RPMI8226 (cell line): ENCODE measurements at regions not wholly inside any gene's neighbourhood (a gene's known extent, or its start where the extent isn't known, plus 50 kb on each side); places are given as distances from the start of the nearest gene placed in this dataset.

Source experiments
- DNase-seq: peaks from one replicate; pipeline ENCODE4 v3.0.0-alpha.2; 2015

DNA sequence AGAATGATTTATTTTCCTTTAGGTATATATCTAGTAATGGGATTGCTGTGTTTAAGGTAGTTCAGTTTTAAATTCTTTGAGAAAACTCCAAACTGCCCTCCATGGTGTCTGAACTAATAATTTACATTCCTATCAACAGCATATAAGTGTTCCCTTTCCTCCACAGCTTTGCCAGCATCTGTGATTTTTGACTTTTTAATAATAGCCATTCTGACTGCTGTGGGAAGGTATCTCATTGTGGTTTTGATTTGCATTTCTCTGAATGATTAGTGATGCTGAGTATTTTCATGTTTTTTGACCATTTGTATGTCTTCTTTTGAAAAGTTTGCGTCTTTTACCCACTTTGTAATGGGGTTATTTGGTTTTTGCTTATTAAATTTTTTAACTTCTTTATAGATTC, 571.6 kb upstream of the CCDC54 start:
- DNase-seq, result no peak

GRCh38 chr3:106806964-106807363, 570.3 kb upstream of the CCDC54 start:
- no peak for DNase-seq

DNA sequence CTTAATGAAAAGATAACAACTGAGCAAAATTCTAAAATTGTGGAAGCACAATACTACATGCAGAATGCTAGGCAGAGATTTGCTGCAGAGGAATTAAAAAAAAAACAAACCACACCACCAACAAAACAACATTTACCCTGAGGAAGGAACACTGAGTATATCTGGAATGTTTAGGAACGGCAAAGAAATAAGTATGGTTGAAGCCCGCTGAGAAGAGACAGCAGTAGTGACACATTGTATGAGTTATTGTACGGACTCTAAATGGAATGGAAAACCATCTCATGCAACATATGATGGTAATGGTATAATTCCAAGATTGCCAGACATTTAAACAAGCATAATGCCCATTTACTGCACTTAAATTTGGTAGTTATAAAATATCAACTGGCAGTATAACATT, 568.2 kb upstream of the CCDC54 start:
- DNase-seq, result no peak

DNA sequence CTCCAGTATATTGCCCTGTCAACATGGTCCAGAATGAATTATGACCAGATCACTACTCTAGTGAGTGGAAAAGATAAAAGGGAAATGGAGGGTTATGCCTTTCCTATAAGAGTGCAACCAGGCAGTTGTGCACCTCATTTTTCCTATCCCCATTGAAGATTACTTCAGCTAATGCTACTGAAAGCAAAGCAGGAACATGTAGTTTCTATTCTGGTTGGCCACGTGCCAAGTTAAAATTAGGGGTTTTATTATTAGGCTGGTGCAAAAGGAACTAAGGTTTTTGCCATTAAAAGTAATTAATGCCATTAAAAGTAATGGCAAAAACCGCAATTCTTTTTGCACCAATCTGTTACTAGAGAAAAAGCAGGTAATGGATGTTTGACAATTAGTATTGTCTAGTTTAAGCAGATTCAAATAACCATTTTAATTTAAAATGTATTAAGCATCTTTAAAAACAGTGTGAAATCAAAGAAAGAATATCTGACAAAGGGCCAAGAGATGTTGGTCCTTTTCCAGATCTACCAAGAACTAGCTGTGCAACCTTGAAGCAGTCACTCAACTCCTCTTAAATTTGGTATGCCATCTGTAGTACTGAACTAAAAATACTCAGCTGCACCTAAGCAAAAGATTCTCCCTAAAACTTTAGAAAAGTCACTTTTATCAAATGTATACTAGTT, 567.5 kb upstream of the CCDC54 start:
- peak; percentile 32 for DNase-seq

- DNase-seq, result no peak
Observed at GRCh38 chr3:106810300-106810875, 566.9 kb upstream of the CCDC54 start.

DNA sequence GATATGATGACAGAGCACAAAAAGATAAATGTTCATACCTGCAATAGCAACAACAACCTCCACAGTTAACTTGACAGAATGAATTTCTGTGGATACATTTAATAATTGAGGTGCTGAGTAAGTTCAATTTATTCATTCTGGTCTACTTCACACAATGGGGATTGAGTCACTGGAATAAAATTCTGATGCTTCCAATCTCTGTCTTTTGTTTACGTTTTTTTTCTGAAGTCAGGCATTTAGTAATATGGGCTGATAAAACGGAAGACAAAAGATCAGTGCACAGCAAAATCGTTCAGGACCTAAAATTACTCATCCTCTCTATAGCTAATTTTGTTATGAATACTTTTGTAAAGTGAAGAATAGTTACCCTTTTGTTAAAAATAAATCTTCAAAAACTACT, 565.9 kb upstream of the CCDC54 start:
- DNase-seq, result no peak

DNA sequence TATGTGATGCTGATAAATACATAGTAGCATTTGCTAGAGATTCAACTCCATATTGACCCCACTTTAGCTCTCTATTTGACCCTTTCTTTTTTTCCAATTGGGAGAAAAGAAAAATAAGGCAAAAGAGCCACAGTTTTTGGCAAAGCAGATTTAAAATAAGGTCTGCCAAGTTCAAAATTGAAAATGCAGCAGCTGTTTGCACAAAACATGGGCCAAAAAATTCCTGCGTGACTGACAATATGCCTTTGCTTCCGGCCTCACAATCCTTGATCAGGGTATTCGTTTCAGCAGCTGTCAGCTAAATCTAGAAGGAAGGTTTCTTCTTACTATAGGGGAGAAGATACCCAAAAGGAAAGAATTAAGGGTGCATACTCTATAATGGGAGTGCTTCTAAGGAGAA, 563.5 kb upstream of the CCDC54 start:
- no peak for DNase-seq

DNA sequence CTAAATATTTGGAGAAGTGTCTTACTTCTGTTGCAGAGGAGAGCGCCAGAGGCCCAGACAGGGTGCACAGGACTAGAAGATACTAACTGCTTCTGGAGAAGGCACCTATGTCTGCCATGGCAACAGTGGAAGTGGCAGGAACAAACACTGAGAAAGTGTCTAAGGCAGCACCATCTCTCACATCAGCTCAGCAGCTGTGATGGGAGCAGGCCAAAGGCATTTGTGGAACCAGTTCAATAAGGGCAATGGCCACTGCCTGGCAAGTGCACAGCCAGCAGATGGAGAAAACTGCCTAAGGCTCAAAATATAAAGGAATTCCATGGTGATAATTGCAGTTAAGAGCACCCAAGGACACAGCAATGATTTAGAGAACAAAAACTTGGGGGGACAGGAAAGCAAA, 563.0 kb upstream of the CCDC54 start:
- DNase-seq, result no peak

GRCh38 chr3:106816838-106817237, 560.4 kb upstream of the CCDC54 start:
- DNase-seq, result no peak

DNA sequence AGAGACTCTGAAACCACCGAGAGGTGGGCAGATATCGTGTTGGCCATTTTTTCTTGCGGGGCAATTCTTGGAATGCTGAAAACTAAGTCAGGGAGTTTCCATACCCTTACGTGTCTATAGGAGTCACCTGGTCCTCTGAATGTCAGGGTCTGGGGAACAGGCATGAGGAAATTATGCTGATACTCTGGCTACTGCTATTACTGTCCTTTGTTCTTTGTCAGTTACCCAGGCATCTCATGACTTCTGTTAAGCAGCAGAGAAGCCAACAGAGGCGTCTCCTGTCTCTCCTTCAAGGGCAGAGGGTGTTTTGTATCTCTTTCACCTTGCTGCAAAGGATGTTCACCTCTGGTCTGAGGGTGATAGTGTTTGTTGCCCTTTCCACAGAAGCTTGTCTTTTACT, 559.5 kb upstream of the CCDC54 start:
- DNase-seq, result no peak

DNA sequence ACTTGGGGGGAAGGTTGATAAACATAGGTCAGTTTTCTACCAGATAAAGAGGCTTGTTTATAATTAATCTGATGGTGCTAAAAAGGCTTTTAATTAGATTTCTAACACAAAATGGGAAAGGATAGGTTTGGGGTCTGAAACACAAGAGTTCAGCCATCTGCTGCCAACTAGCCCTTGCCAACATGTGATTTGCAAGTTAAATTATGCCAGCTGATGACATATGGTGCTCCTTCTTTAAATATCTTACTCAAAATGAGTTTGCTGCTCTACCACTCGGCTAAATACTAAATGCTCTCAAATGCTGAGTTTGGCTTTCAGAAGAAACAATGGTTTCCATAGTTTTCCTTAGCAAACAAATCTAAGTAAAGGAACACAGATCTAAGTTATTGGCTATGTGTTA, 557.8 kb upstream of the CCDC54 start:
- DNase-seq, result no peak

DNA sequence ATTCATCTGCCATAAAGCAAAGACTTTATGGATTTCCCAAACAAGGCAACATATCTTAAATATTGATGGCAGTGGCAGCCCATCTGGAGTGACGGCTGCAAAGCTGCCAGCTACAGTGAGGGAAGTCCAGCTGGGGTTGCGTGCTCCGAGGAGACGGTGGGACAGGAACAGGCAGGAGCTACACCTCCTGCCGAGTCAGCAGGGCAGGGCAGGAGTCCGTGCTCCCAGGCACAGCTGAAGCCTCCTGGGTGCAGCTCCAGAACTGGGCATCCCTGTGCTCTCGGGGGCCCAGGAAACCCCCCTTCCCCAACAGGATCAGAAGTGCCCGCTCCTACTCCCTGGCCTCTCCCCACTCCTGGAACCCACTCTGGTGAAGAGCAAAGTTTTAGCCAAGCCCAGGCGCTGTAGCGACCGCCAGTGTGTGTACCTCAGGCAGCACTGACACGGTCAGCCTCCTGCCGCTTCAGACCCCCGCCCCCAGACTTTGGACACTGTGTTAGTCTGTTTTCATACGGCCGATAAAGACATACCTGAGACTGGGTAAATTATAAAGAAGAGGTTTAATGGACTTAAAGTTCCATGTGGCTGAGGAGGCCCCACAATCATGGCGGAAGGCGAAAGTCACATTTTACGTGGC, 556.4 kb upstream of the CCDC54 start:
- no peak for DNase-seq

DNA sequence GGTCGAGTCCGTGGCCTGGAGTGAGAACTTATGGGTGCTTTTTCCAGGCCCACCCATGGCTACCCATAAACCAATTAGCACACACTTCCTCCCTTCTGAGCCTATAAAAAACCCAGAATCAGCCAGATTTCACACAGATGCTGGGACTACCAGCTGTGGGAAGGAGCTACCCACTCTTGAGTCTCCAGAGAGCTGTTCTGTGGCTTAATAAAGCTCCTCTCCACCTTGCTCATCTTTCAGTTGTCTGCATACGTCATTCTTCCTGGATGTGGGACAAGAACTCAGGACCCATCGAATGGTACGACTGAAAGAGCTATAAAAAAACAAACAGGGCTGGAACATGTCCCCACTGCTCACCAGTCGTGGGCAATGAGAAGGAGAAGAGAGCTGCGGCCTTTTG, 555.4 kb upstream of the CCDC54 start:
- no peak for DNase-seq

DNA sequence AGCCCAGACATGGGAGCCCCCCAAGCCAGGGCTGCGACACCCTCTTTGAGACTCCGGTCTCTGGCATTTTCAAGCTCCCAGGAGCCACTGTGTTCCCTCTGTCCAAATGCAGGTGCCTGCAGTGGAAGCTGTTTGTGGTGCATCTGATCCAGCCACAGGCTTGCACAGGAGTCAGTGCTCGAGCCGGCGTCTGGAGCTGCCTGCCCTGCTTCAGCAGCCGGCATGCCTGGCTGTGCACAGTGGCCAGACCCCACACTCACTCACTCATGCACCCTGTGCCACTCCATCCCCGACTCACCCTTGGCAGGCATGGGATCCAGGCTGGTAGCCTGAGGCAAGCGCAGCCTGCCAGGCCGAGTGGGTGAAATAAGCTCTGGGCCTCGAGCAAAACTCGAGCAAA, 555.0 kb upstream of the CCDC54 start:
- no peak for DNase-seq

DNA sequence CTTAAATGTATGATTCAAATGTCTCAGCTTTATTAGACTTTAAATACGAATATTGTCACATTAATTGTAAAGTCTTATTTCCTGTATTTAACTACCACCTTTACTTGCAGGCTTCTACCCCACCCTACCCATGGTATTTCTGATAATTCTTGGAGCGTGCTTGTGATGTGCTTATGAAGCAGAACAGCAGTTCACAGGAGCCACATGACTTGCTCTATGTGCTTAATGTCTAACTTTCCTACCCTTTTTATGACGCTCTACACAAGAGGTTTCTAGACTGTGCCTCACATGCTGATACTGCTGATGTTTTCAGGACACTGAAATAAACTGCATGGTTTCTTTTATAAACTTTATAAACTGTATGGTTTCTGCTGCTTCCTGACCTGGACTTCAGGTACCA, 553.5 kb upstream of the CCDC54 start:
- no peak for DNase-seq

- DNase-seq, result peak; percentile 19
Observed at GRCh38 chr3:106824856-106825255, 552.4 kb upstream of the CCDC54 start.

DNA sequence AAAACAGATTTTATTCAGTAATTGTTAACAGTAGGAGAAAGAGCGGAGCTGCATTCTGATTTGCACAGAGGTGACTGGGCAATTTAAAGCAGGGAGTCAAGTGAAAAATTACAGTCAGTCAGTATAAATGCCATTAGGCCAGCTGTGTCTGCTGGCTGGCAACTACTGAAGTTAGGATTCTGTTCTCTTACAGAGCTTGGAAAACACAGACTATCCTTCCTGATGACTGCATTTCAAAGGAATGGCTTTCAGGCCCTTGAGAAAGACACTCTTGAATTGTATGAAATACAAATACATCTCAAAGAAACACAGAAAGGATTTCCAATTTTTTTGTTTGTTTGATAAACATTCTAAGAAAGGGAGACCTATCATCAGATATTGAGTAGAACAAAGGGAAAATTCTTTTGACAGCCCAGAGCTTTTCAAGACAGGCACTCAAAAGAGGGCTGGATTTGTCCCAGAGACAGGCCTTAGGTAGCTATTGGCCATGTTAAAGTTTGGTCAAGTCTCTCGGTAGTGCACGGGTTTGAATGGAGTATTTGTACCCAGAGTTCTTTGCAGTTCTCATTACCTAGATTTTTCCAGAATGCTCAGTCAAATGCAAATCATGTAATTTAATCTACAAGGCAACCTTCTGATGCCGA, 551.2 kb upstream of the CCDC54 start:
- DNase-seq, result no peak

DNA sequence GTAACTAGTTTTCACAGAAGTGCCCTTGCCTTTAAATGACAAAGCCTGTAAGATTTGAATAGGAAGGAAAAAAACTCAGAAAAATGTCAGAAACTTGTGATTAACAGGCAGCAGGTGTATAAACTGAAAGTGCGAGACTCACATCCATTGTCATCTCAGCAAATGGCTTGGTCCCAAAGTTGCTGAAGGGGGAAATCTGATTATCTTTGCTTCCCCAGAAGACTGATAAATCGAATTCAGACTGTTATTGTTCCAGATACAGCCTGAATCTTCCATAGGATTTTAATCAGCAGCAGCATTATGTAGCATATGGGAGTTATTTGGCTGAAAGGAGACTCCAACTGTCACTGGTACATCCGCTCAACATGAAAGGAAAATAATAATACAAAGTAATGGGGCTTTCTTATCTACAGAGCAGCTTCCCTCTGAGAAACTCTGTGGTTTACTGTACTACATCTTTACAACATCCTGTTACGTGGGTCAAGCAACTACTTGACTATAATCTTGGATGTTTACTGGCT, 550.4 kb upstream of the CCDC54 start:
- DNase-seq, result no peak

GRCh38 chr3:106827515-106828213, 549.6 kb upstream of the CCDC54 start:
- DNase-seq, result no peak

DNA sequence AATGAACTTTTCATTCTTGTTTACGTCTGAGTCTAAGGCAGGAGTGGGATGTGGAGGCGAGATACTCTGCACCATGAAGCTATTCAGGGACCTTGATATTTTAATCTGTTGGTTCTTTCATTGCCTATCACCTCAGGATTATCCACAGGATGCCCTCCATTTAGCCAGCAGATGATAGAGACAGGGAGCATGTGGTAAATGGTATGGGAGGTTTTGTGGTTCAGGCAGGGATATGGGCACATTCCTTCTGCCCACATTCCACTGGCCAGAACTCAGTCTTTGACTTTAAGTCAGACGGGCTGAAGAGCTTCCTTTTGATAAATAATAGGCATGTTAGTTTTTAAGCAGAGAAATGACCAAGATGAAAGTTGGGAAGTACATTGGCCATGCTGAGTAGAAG, 548.0 kb upstream of the CCDC54 start:
- no peak for DNase-seq

DNA sequence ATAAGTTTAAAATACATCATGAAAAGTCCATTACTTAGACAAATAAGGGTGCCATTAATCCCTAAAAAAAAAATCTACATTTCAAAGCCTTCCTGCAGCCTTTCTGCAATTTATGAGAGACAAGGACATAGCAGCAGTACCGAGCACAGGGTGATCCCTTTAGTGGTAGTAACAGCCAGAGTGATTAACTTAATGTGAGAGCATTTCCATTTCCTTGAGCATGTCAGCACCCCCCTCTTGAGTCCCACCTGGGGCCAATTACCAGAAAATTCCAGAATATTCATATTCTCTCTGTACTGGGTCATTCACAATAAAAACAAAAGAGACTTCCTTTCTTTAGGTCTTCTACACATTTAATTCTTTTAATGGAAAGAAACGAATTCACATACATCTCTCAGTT, 546.9 kb upstream of the CCDC54 start:
- no peak for DNase-seq

DNA sequence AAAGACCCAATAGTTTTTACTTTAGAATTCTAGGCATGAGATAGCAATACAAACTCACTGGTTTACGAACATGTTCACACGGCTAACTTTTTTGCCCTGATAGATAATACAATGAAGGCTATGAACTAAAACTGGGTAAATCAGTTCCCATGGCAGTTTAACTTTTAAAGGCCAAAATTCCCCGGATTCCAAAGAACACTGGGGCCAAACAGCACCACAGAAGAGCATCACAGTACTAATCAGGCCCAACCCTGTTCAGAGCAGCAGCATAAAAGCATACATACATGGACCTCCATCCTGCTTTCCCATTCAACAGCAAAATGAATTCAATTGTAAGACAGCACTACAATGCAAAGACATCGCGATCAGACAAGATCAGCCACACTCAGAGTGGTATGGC, 540.3 kb upstream of the CCDC54 start:
- no peak for DNase-seq

- no peak for DNase-seq
Observed at GRCh38 chr3:106837616-106838015, 539.6 kb upstream of the CCDC54 start.
